ENCODE measurements at regions not wholly inside any gene's neighbourhood (a gene's known extent, or its start where the extent isn't known, plus 50 kb on each side); places are given as distances from the start of the nearest gene placed in this dataset.

GRCh38 chr6:48977573-48977972 lies 485.5 kb downstream of the MMUT start:
- Histone ChIP-seq H2AFZ (ENCODE audit: low read depth, low read length, poor library complexity, severe bottlenecking) (no peak overlapping the region), H4K20me1 (ENCODE audit: insufficient read depth) (no peaks in the 10 kb centered on the region), H3K27me3 (ENCODE audit: insufficient read depth, low read length) (no peaks in the 10 kb centered on the region), H3K9ac (ENCODE audit: low read length) (no peak overlapping the region), H3K4me1 (ENCODE audit: control insufficient read depth in 1 of 2, insufficient read depth in 2 of 2, low read length in 2 of 2) (no peaks in the 10 kb centered on the region), H3K9me2 (ENCODE audit: insufficient read depth) (no peaks in the 10 kb centered on the region), H3K79me2 (ENCODE audit: insufficient read depth, low read length) (no peaks in the 10 kb centered on the region), H3K4me3 (replicated peaks in 1 of 2; ENCODE audit: low read depth in 1 of 2, low read length in 2 of 2) (no peak overlapping the region), H3K27ac (ENCODE audit: low read depth, low read length) (no peak overlapping the region), H3K9me3 (ENCODE audit: control insufficient read depth in 1 of 2, insufficient read depth in 1 of 2, low read depth in 1 of 2, low read length in 2 of 2) (no peaks in the 10 kb centered on the region), H3K36me3 (ENCODE audit: control insufficient read depth in 1 of 2, insufficient read depth in 2 of 2, low read length in 2 of 2) (no peaks in the 10 kb centered on the region), H3K4me2 (ENCODE audit: low read length) (no peak overlapping the region)
- ATAC-seq = no peak
- intact Hi-C loops (cut with micrococcal nuclease) = no loop called here
- no TSS peak for BruUV-seq (replicated peaks)
- CTCF ChIA-PET = no interaction called here
- RAD21 ChIA-PET (ENCODE audit: low non-redundant PET in 1 of 2, low total read pairs in 2 of 2, uncharacterized antibody in 2 of 2, unreplicated experiment in 2 of 2) = no interaction called here
- no peak for TF ChIP-seq SRF (IDR thresholded peaks at IDR 0.05; ENCODE audit: low read depth)
- TF ChIP-seq EGR1 (IDR thresholded peaks at IDR 0.05; ENCODE audit: low read depth) = no peak
- TF ChIP-seq POLR2A (IDR thresholded peaks at IDR 0.05; ENCODE audit: borderline replicate concordance, extremely low read depth, insufficient read depth, insufficient read length) = no peak
- no peak for TF ChIP-seq YY1 (IDR thresholded peaks at IDR 0.05; ENCODE audit: extremely low read depth, insufficient replicate concordance, low read depth, low read length)
- no peak for TF ChIP-seq CEBPB (IDR thresholded peaks at IDR 0.05; ENCODE audit: low read depth)
- TF ChIP-seq JUND (IDR thresholded peaks at IDR 0.05) = no peak
- no peak for TF ChIP-seq REST (IDR thresholded peaks at IDR 0.05; ENCODE audit: low read depth)
- no peak for TF ChIP-seq ZFX (IDR thresholded peaks at IDR 0.05)
- TF ChIP-seq FOSL1 (IDR thresholded peaks at IDR 0.05; ENCODE audit: low read depth) = no peak
- no peak for TF ChIP-seq MAX (IDR thresholded peaks at IDR 0.05)
- POLR2A ChIA-PET = no interaction called here
- no peak for DNase-seq (ENCODE audit: low read depth, low spot score)
